ENCODE measurements at regions not wholly inside any gene's neighbourhood (a gene's known extent, or its start where the extent isn't known, plus 50 kb on each side); places are given as distances from the start of the nearest gene placed in this dataset.

- no peak for TF ChIP-seq CTCF (IDR thresholded peaks at IDR 0.05 in 2 of 3, conservative IDR thresholded peaks at IDR 0.05 in 1 of 3; ENCODE audit: borderline replicate concordance in 1 of 3, insufficient read depth in 1 of 3, low read depth in 2 of 3, low read length in 2 of 3)
- TF ChIP-seq SRF (IDR thresholded peaks at IDR 0.05; ENCODE audit: low read depth): no peak
- no peak for TF ChIP-seq POLR2AphosphoS5 (IDR thresholded peaks at IDR 0.05; ENCODE audit: low read depth, low read length)
- no peak for TF ChIP-seq YY1 (IDR thresholded peaks at IDR 0.05; ENCODE audit: extremely low read depth, insufficient replicate concordance, low read depth, low read length)
- TF ChIP-seq SP1 (IDR thresholded peaks at IDR 0.05; ENCODE audit: low read depth): no peak
- TF ChIP-seq, protein P1, sequence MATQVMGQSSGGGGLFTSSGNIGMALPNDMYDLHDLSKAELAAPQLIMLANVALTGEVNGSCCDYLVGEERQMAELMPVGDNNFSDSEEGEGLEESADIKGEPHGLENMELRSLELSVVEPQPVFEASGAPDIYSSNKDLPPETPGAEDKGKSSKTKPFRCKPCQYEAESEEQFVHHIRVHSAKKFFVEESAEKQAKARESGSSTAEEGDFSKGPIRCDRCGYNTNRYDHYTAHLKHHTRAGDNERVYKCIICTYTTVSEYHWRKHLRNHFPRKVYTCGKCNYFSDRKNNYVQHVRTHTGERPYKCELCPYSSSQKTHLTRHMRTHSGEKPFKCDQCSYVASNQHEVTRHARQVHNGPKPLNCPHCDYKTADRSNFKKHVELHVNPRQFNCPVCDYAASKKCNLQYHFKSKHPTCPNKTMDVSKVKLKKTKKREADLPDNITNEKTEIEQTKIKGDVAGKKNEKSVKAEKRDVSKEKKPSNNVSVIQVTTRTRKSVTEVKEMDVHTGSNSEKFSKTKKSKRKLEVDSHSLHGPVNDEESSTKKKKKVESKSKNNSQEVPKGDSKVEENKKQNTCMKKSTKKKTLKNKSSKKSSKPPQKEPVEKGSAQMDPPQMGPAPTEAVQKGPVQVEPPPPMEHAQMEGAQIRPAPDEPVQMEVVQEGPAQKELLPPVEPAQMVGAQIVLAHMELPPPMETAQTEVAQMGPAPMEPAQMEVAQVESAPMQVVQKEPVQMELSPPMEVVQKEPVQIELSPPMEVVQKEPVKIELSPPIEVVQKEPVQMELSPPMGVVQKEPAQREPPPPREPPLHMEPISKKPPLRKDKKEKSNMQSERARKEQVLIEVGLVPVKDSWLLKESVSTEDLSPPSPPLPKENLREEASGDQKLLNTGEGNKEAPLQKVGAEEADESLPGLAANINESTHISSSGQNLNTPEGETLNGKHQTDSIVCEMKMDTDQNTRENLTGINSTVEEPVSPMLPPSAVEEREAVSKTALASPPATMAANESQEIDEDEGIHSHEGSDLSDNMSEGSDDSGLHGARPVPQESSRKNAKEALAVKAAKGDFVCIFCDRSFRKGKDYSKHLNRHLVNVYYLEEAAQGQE (IDR thresholded peaks at IDR 0.05; ENCODE audit: low read depth): no peak
- no peak for TF ChIP-seq POLR2A (IDR thresholded peaks at IDR 0.05; ENCODE audit: borderline replicate concordance, extremely low read depth, insufficient read depth, insufficient read length)
- TF ChIP-seq JUND (IDR thresholded peaks at IDR 0.05): no peak
Observed at GRCh38 chr5:68033961-68034571, 181.5 kb upstream of the PIK3R1 start.
